Fibroblast of skin of back (primary cell): ENCODE measurements at regions not wholly inside any gene's neighbourhood (a gene's known extent, or its start where the extent isn't known, plus 50 kb on each side); places are given as distances from the start of the nearest gene placed in this dataset.
A peak's percentile ranks its signal among the peaks of the same experiment; 100 is the strongest.

Source experiments
- DNase-seq: peaks from one replicate; pipeline ENCODE4 v3.0.0-alpha.2; 2013

- no peak for DNase-seq
These were observed 105.4 kb upstream of the BET1 start for GRCh38 chr7:94109556-94109955.

- no peak for DNase-seq
These were observed 106.9 kb upstream of the BET1 start for GRCh38 chr7:94111009-94111408.

- DNase-seq, result peak; percentile 3
These were observed 111.2 kb upstream of the BET1 start for GRCh38 chr7:94115316-94115715.

DNA sequence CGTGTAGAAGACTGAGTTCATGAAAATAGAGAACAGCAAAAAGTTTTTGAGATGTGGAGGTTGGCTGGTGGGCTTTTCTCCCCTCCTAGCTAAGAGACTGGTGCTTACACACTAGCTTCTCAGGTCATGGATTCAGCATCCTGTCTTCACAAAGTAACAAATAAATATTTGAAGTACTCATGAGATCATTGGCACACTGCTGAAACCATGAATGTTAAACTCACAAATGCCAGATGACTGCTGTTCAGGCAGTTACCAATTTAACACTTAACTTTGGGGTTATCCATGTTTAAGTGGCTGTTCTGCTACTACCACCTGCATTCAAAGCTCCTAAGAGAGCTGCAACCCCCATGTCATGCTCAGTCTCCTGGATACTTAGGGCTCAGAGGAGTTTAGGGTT lies 119.0 kb upstream of the BET1 start:
- no peak for DNase-seq

DNA sequence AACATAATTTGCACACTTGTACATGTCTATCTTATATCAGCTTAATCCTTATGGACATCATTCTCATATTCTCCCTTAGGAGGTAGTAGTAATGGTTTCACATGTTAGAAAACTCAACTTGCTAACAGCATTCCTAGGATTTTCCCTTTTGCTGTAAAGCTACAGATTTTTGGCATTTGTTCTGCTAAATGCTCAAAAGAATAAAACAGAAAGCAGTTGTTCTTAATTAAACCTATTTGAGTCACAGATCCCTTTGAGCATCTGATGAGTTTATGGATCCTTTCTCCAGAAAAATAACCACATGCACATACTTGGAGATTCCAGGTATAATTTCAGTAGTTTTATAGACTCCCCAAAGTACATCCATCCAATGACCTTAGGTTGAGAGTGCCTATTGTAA lies 122.9 kb upstream of the BET1 start:
- DNase-seq, result no peak

DNA sequence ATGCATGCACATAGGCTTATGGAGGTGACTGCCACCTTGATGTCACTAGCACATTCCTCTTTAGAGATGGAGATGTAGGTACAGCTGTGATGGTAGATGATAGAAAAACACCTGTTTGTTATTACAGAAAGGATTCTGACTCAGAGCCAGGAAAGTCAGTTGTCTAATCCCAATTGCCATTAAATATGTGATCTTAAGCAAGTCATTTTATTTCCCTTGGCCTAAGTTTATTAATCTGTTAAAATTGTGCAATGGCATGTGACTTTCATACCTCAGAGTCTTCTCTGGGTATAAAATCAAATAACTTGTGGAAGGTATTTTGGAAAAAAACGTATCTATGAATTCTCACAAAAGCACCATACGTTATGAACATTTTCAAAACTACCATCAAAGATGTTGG lies 123.9 kb upstream of the BET1 start:
- no peak for DNase-seq

DNA sequence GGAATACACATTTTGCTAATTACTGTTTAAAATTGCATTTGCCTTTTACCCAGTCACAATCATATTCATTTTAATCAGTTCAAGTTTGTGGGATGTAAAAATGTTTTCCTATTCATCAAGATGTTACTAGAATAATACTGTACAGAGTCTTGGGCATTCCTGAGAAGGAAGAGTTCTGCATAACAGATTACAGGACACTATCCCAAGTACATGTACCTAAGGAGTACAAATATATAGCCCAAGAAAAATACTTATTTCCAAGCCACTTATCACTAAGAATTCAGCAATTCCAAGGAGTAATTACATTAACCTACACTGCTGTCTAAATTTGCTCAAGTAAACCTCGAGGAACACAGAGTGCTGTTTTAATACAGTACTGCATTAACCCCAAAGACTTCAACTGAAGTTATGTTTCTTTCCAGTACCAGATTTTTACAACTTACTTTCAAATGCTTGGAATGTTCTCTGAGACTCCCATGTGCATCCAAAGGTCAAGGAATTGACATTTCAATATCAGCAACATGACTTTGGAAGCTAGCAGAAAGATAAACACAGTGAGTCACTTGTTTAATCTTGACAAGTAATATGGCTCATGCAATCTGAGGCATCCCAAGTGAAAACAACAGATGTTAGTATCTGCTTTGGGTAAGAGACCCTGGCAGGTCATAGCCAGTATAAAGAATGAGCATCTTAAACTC lies 125.4 kb upstream of the BET1 start:
- peak; percentile 92 for DNase-seq

DNA sequence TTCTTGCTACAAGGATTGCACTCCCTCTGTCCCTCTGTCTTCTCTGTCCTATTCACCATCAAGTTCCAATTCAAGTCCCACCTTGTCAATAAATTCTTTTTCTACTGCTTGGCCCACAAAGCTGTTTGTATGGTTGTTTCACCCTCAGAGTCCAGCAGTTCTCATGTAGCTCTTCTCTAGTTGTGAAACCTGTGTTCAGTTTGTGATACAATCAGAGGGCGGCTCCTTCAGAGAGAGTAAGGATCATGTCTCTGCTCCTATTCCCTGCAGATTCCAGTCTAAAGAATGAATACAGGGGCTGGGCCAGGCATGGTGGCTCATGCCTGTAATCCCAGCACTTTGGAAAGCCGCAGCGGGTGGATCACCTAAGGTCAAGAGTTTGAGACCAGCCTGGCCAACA lies 126.6 kb upstream of the BET1 start:
- DNase-seq, result no peak

DNA sequence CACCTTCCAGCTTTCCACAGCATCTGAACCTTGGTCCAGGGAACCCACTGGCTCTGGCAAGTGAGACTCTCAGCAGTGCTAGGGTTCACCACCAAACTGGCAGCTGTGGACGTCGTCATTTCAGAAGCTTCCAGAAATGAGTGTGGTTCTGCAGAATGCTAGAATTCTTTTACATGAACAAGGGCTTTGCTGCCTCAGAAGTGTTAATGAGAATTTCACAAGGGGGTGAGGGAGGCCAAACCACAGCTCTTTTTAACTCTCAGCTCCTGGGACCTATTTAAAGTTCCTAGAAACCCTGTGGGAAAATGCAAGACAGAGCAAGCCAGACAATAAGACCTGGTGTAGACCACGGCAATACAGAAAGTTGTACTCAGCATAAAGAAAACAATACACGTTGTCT lies 129.3 kb upstream of the BET1 start:
- DNase-seq, result no peak

DNA sequence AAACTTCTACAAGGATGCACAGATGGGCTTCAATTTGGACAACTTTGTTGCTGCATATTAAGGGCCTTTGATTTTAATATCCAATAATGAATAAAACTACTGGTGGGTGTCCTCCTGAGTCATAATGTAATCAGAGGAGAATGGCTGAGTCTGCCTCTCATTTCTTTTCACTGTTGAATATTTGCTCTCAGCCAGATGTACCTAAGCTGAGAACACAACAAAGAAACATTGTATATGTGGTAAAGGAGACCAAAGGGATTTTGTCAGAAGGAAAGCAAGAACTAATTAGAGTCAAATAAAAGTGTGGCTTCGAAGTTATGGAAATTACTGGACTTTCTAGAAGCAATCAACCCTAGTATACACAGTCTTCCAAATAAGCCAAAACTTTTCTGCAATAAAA lies 131.0 kb upstream of the BET1 start:
- DNase-seq, result no peak

DNA sequence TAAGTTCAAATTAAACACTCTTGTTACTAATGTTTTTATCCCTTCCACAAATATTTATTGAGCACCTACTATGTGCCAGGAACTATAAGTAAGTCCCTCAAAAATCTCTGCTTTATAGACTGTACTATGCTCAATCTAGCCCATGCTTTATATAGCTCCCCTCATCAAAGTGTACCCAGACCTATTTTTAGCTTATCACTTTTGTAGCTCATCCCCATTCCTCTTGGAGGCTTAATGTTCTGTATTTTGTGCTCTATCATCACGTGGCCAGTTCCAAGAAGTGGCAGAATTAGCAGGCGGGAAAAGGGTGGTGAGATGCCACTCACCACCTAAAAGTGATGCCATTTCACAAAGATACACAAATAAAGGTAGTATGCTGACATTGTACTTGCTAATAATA lies 138.1 kb upstream of the BET1 start:
- DNase-seq, result no peak

GRCh38 chr7:94145602-94146001 lies 141.4 kb upstream of the BET1 start:
- DNase-seq, result peak; percentile 74

- DNase-seq, result no peak
These were observed 142.3 kb upstream of the BET1 start for GRCh38 chr7:94146408-94146807.

DNA sequence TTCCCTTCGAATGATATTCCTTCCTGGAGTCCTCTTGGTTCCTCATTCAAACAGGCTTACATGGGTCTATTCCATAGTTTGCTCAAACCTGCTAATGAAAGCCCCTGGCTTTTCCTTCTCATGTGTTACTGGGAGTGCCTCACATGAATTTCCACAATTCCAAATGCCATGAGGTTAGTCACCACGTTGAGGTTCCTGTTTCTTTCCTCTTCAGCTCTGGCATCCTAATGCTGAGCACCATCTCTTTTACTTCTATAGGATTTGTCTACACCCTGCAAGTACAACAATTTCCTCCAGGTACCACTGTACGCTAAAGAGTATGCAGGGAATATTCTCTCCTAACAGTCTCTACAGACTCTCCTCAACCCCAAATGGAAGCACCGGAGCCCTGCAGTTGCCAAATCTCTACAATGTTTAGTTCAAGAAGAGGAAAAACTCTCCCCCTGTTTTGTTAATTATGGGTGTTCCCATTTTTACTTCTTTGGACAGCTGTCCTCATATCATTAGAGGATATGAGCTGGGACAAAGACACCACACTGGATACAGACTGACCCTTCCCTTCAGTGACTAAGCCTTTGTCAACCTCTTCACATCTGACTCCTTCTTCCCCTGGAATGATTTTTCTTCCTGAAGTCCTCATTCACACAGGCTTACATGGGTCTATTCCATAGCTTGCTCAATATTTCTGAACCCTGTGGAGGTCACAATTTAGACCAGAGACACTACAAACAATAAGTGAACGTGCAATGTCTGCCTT lies 145.8 kb upstream of the BET1 start:
- no peak for DNase-seq

- no peak for DNase-seq
These were observed 150.0 kb upstream of the BET1 start for GRCh38 chr7:94154182-94154581.

DNA sequence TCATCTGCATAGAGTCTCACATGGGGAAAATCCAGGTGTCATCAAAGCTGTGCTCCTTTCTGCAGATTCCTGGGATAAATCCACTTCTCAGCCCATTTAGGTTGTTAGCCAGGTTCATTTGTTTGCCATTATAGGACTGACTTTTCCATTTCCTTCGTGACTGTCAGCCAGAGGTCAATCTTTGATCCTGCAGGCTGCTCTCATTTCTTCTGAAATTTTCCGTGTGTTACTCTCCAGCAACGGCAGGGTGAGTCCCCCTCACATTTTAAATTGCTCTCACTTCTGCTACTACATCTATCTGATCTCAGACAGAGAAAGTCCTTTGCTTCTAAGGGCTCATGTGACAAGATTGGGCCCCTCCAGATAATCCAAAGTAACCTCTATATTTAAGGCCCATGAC lies 150.7 kb upstream of the BET1 start:
- no peak for DNase-seq

GRCh38 chr7:94157659-94158306 lies 153.6 kb upstream of the BET1 start:
- peak; percentile 33 for DNase-seq

DNA sequence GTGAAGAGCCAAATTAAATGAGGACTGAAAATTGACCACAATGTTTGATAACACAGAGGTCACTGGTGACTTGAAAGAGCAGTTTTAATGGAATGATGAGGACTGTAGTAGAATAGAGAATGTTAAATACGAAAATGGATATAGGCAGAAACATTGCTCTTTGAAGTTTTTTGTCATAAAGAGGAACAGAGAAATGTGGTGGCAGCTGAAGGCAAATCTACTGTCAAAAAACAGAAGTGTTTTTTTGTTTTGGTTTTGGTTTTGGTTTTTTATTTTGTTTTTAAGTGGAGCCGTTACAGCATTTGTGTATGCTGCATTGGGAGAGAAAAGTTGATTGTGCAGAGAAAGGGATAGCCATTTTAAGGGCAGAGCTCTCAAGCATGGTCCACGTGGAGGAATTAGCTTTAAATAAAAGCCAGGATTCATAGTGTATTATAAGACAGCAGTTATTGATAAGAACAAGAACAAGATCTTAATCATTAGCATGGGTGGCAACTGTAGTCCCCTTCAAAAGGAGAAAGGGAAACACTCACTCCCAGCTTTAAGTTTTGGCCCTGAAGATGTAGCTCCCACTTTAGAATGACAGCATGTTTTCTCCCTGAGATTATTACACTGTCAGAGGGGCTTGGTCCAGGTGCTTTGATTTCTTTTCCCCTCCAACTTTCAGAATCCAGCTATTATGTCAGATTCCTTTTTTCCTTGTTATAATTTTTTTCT lies 156.7 kb upstream of the BET1 start:
- DNase-seq, result no peak

DNA sequence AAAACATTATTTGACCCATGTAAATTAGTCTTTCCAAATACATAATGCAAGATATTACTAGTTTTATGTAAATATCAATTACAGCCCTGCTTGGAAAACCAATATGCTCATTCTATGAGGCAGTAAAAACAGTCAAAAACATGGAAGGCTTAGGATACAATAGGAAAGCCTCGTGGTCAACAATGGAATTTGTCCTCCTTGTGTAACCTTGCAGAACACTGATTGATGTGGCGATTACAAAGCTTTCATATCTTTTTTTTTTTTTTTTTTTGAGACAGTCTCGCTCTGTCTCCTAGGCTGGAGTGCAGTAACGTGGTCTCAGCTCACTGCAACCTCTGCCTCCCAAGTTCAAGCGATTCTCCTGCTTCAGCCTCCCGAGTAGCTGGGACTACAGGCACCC lies 157.3 kb upstream of the BET1 start:
- no peak for DNase-seq

GRCh38 chr7:94169682-94170081 lies 165.5 kb upstream of the BET1 start:
- no peak for DNase-seq

GRCh38 chr7:94170836-94171235 lies 166.7 kb upstream of the BET1 start:
- DNase-seq, result no peak

DNA sequence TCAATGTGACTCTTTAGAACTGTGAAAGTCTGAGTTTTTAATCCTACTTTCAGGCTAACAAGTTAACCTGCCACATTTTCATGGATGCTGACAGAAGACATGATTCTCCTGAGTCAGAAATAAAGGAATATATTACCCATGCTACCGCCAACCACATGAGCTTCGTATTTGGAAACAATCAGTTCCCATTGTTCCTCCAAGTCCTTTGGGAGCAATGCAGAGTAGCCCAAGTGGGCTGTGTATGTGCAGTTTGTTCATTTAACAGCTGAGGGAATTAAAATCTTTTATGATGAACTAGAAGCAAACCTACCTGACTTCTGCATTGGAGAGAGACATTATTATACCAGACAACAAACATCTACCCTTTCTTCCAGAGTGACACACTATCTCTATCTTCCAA lies 169.3 kb upstream of the BET1 start:
- no peak for DNase-seq

DNA sequence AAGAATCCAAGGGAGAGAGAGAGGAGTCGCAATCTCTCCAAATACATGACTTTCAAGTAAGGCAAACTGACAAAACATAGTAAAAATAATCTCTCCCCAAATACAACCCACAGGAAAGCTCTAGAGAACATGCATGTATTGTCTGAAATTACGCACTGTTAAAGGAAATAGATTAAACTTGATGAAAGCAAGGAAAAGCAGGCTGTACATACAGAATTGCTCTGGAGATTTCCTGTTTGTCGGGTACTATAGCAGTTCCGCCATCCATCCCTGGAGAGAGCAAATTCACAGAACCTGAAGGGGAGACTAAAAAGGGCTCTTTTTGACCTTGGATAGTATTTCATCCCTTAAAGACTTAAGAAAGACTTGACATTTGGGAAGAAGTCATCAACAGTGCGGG lies 170.2 kb upstream of the BET1 start:
- no peak for DNase-seq
